NCI-H2196 (cell line): ENCODE measurements at regions not wholly inside any gene's neighbourhood (a gene's known extent, or its start where the extent isn't known, plus 50 kb on each side); places are given as distances from the start of the nearest gene placed in this dataset.
A peak's percentile ranks its signal among the peaks of the same experiment; 100 is the strongest.

ENCODE experiments used
- DNase-seq: peaks from one replicate; lab custom pipeline; 2025; ENCODE audit not compliant: unreplicated experiment; lab: John Stamatoyannopoulos, UW

DNA sequence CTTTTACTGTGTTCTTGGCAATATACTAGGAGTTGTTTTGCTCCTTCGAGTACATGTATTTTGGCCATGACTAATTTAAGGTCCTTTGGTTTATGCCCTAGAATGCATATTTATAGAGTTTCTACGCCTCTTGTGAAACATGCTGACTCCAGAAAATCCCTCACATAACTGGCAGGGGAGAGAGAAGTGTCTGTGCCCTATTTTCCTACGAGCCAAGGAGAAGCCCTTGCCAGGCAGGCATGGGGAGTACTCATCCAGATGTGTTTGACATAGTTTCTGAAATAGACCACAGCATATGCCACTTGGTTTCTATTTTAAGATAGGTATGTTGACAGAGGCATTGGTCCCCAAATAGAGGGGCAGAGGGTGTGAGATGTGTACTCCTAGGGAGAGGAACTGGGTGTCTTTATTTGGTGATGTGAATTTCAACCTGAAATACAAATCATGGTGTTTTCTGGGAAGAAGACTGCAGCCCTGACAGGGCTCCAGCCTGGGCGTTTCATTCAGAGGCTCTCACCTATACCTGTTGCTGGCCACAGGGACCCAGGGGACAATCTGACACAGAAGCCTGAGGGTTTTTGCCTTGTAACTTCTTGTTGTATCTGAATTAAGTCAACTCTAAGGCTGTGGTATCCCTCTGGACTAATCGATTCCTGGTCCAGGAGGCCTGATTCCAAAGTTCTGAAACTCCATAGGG, 267.8 kb upstream of the C2CD4B start:
- no peak for DNase-seq

- no peak for DNase-seq
Observed at GRCh38 chr15:62436235-62436634, 271.1 kb upstream of the C2CD4B start.

DNA sequence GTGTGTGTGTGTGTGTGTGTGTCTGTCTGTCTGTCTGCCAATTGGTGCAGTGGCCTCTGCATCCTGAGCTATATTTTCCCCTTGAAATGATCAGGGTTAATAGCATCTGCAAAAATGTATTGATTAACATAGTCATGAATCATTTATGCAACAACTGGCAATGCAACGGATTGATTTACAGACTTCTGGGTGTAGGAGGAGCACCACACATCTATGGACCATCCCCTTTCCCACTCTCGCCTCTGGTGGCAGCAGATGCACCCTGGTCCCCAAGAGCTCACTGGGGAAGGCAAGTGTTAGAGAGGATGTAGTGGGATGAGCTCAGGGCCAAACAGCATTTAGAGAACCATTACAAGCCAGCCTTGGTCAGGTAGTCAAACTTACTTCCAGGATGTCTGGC, 272.7 kb upstream of the C2CD4B start:
- DNase-seq: no peak

DNA sequence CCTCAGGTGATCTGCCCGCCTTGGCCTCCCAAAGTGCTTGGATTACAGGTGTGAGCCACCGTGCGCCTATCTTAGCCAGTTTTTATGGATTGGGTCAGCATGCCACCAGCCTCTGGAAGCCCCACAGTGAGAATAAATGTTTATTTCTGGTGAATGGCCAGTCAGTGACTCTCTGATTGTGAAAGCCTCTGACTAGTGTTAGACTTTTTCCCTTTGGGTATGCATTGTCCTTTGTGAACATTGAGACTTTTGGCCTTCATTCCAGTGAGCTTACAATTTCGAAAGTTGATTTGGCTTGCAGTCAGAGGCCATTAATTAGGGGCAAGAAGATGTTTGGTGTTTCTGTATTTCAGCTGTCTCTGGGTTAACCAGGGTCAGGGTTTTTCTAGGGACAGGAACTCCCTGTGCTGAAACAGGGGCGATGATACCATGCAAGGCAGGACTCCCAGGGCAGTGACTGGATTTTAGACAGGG, 274.5 kb upstream of the C2CD4B start:
- no peak for DNase-seq

GRCh38 chr15:62440362-62441105, 275.4 kb upstream of the C2CD4B start:
- no peak for DNase-seq

GRCh38 chr15:62444104-62445022, 279.3 kb upstream of the C2CD4B start:
- DNase-seq: no peak

DNA sequence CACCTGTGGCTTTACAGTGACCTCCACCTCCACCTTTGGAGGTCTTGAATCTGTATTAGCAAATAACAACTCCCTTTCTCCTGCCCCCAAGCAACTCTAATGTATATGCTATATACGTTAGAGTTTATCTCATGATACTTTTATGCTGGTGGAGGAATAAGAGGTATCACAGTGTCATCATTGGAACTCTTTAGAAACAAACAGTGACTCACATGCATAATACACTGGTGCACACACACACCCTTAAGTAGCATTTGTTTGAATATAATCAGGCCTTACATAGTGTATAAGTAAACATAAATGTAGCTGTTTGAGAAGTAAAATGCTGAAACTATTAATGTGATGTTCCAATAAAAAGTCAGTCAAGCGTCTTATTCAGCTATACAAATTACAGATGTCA, 280.2 kb upstream of the C2CD4B start:
- no peak for DNase-seq

- no peak for DNase-seq
Observed at GRCh38 chr15:62446984-62447383, 281.9 kb upstream of the C2CD4B start.

GRCh38 chr15:62447742-62448141, 282.7 kb upstream of the C2CD4B start:
- no peak for DNase-seq

DNA sequence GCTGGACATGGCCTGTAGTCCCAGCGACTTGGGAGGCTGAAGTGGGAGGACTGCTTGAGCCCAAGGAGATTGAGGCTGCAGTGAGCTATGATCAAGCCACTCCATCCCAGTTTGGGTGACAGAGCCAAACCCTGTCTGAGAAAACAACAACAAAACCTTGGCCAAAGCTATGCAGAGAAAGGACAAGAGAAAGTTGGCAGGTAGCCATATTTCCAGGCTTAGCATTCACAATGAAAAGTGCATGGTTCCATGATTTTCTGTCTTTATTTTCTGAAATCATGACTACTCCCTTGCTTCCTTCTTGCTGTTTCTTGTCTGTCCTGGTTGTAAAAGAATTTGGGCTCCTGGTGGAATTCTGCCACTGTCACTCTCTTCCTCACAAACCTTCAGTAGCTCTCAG, 284.6 kb upstream of the C2CD4B start:
- DNase-seq: no peak

DNA sequence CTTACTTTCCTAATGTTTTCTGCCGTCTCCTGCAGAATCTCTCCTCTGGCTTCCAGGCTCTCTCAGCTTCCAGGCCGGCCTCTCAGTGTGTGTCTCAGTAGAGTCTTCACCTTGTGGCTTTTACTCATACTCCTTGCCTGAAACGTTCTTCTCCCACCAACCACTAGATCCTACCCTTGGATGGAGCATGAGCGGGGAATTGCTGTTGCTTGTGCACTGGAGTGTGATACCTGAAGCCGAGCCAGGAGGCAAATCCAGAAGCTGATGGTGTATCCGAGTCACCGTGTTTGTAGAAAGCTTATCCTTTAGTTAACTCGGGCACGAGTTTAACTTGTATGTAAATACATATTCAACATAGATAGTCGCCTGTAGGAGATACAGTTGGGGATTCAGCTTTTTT, 285.0 kb upstream of the C2CD4B start:
- no peak for DNase-seq

DNA sequence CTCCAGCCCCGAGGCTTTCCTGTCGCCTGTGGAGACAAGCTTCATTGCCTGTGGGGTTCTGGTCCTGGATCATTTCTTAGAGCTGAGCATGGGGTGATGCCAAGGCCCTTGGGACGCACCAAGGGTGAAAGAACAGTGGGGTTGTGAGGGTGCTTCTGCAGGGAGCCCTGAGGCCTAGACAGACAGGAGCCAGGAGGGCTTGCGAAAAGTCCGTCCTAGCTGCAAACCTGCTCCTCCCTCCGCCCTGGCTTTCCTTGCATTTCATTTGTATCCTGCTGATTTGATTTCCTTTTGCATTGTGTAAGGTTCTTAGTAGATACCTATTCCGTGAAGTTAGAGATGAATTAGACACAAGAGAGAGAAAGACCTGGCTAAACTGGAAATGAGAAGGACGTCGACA, 286.9 kb upstream of the C2CD4B start:
- no peak for DNase-seq

DNA sequence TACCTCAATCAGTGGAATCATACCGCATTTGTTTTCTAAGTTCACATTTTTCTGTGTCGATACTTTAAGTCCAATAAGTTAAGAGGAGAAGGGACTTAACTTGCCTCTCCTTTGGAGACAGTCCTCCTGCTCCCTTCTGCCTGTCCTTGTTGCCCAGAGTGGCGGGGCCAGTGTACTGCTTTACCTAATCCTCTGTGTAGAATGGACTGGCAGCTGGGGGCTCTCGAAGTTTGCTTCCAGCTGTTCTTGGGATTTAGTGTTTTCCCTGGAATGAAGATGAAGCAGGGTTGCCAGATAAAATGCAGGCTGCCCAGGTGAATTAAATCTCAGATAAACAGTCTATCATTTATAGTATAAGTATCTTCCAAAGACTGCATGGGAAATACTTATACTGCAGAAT, 287.6 kb upstream of the C2CD4B start:
- no peak for DNase-seq

DNA sequence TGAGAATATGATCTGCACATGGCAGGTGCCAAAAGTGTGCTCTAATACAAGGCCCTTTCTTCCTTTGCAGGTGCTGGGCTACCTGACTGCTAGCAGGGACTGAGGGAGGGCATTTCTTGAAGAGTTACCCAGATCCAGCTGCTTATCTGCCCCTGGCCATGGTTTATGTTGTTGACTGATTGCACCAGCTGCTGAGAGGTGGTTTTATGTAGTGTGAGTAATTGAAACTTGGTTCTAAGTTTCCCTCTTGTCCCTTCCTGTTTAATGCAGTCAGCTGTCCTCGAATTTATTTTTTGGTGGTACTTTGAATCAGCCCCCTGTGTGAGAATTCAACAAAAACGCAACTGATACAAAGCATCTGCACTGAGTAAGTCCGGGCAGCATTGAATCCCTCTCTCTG, 288.3 kb upstream of the C2CD4B start:
- peak; percentile 7 for DNase-seq

DNA sequence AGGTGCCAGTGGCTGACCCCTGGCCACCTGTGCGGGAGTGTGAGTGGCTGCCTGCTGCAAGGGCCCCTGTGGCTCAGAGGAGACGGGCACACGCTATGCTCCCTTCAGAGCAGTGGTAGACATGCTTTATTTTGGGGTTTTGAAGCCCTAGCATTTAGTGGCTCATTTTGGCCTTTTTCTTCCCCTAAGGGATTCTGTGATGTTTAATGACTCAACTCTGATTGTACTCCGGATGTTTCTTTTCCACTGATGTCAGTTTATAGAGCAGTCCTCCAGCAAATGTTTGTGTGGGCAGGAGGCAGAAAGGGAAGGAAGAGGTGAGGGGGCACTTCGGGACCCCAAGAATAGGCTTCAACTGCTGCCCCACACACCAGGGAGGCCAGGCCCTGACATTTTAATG, 288.9 kb upstream of the C2CD4B start:
- DNase-seq: no peak

GRCh38 chr15:62454567-62455172, 289.6 kb upstream of the C2CD4B start:
- no peak for DNase-seq

DNA sequence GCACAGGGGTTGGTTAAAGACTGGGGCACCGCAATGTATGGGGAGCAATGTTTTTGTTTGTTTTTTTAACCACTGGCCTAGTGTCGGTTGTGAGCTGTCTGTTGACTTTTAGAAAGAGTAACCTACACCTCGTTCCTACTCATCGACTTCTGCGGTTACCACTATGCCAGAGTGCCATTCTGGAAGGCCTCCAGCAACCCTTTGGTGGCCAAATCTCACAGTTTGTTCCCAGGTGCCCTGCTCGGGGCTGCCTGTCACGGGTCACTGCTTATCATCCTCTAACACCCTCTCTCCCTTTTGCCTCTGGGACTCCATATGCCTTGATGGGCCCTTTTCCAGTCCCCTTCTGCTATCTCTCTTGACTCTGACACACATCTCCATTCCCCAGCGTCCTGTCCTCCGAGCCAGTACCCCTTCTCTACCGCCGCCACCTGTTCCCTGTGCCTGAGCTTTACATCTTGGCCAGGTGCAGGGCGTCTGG, 290.4 kb upstream of the C2CD4B start:
- peak; percentile 42 for DNase-seq

GRCh38 chr15:62456011-62456920, 291.2 kb upstream of the C2CD4B start:
- peak; percentile 20 for DNase-seq

GRCh38 chr15:62457100-62457499, 292.0 kb upstream of the C2CD4B start:
- DNase-seq: no peak

DNA sequence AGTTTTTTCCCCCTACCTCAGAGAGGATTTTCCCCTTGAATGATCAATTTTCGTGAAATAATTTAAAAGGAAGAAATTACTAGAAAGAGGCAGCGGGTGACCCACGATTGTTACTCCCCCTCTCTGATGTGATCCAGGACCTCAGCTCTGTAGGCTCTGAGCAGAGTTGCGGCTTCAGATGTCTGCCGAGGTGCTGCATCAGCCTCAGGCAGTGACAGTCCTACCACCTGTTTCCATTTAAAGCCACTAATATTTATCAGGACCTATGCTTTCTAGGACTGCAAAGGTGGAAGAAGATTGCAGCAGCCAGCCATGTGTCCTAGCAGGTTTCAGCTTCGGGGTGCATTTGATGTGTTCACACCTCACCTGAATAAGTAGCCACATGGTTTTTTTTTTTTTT, 294.8 kb upstream of the C2CD4B start:
- DNase-seq: no peak
